Choroid plexus epithelial cell (primary cell): ENCODE measurements at regions not wholly inside any gene's neighbourhood (a gene's known extent, or its start where the extent isn't known, plus 50 kb on each side); places are given as distances from the start of the nearest gene placed in this dataset.

Experiments
- DNase-seq: peaks from one replicate; pipeline ENCODE4 v3.0.0-alpha.2; 2010; ENCODE audit warnings: low read depth
- H3K4me3 ChIP-seq: 2 replicates; pipeline ENCODE4 v1.5.1; 2011; ENCODE audit warnings: low read depth, mild to moderate bottlenecking, control low read depth, low read length, moderate library complexity
- TF ChIP-seq, protein P1 (sequence below): conservative IDR thresholded peaks from 2 replicates; pipeline ENCODE4 v1.5.1; 2011; ENCODE audit warnings: low read depth, mild to moderate bottlenecking, control low read depth, inconsistent platforms, low read length, moderate library complexity

DNA sequence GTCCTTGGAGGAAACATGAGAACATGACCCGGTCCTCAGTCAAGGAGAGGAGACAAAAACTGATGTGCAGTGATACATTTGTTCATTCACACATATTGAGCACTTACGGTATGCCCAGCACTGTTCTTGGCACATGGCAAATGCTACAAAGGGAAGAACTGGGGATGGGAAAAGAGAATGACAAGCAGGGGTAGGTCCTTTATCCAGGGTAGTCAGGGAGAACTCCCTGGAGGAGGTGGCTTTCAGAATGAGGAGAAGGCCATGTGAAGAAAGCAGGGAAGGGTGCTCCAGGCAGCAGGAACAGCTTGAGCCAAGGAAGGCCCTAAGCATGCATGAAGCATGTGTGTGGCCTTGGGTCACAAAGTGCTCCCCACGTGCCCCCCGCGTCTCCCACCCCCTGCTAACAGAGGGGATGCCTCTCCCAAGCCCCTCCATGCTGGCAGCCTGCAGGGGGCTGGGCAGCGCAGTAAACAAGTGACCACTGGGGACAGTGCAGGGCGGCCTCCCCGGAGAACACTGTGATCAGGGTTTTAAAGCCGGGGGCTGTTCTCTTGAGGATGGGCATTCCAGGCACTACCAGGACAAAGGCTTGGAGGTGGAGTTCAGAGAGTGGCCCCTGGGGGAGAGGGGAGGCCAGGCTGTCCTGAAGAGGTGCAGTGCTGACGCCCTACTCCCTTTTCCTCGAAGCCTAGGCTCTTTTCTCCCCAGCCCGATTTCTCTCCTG, 71.0 kb downstream of the PHETA1 start:
- DNase-seq = no peak
- no peak overlapping the region for H3K4me3 ChIP-seq
- TF ChIP-seq, protein P1, sequence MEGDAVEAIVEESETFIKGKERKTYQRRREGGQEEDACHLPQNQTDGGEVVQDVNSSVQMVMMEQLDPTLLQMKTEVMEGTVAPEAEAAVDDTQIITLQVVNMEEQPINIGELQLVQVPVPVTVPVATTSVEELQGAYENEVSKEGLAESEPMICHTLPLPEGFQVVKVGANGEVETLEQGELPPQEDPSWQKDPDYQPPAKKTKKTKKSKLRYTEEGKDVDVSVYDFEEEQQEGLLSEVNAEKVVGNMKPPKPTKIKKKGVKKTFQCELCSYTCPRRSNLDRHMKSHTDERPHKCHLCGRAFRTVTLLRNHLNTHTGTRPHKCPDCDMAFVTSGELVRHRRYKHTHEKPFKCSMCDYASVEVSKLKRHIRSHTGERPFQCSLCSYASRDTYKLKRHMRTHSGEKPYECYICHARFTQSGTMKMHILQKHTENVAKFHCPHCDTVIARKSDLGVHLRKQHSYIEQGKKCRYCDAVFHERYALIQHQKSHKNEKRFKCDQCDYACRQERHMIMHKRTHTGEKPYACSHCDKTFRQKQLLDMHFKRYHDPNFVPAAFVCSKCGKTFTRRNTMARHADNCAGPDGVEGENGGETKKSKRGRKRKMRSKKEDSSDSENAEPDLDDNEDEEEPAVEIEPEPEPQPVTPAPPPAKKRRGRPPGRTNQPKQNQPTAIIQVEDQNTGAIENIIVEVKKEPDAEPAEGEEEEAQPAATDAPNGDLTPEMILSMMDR = no peak

DNA sequence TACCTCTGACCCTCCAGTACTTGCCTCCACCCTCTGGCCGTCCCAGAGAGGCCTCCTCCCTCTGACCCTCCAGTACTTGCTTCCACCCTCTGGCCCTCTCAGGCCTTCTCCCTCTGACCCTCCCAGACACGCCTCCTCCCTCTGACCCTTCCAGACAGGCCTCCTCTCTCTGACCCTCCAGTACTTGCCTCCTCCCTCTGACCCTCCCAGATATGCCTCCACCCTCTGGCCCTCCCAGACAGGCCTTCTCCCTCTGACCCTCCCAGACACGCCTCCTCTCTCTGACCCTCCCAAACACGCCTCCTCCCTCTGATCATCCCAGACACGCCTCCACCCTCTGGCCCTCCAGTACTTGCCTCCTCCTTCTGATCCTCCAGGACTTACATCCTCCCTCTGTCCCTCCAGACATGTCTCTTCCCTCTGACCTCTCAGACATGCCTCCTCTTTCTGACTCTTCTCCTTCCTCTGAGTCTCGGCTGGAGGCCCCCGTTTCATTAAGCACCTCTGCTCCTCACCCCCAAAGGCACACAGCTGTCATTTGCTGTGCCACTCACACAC, 71.9 kb downstream of the PHETA1 start:
- H3K4me3 ChIP-seq = no peak overlapping the region
- TF ChIP-seq, protein P1 = no peak
- DNase-seq = no peak

DNA sequence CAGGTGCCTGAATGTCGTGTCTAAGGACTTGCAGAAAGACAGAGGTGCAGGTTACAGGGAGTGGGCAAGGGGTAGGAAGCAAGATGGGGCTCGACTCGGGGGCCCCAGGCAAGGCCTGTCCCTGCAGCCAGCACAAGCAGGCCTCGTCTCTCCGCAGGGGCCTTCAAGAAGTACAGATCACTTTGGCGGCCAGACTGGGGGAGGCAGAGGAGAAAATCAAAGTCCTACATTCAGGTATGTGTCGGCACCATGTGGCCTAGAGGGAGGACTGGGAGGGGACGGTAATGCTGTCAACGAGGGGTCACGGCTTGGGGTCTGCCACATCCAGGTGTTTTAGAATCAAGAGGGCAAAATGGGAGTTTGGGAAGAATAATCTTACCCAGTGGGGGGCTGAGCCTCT, 73.7 kb downstream of the PHETA1 start:
- H3K4me3 ChIP-seq = no peak overlapping the region
- TF ChIP-seq, protein P1 = no peak
- DNase-seq = no peak

DNA sequence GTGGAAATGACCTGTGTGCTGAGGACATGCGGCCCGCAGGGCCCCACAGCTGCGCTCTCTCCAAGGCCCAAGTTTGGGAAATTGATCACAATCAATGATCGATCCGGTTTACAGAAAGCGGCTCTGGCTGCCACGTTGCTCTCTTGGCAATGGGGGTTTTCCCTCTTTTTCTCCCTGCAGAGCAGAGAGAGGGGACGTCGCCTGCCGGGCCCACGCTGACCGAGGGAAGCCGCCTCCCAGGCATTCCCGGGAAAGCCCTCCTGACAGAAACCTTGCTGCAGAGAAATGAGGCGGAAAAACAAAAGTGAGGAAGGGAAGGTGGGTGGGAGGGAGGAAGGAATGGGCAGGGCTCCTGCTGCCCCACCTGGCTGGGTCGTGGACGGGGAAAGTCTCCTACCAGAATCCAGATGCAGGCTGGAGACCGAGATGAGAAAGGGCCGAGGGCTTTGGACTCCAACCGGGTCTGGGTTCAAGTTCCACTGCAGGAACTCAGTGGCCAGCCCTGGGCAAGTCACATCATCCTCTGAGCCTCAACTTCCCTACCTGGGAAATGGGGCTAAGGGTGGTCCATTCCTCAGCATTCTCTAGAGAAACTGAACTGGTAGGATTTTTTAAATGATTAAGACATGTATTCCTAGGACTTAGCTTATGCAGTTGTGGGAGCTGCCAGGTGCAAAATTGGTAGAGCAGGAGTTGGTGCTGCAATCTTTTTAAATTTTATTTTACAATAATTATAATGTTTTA, 75.5 kb downstream of the PHETA1 start:
- H3K4me3 ChIP-seq = no peak overlapping the region

DNA sequence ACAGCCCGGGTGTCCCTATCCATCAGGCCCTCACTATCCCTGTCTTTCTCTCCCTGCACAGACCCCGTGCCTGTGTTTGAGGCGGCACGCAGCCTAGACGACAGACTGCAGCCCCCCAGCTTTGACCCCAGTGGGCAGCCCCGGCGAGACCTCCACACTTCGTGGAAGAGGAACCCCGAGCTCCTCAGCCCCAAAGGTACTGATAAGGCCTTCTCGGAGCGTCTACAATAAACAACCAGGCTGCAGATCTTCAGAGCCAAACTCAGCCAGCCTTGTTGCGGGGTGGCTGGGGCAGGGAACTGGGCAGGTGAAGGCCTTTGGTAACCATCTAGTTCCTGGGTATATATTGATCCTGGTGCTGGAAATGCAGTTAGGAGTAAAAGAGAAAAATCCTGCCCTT, 77.5 kb downstream of the PHETA1 start:
- no peak for DNase-seq
- H3K4me3 ChIP-seq = no peak overlapping the region
- TF ChIP-seq, protein P1 = no peak

More for the DNA sequence above, 75.5 kb downstream of the PHETA1 start:
- TF ChIP-seq, protein P1 = no peak
- no peak for DNase-seq

DNA sequence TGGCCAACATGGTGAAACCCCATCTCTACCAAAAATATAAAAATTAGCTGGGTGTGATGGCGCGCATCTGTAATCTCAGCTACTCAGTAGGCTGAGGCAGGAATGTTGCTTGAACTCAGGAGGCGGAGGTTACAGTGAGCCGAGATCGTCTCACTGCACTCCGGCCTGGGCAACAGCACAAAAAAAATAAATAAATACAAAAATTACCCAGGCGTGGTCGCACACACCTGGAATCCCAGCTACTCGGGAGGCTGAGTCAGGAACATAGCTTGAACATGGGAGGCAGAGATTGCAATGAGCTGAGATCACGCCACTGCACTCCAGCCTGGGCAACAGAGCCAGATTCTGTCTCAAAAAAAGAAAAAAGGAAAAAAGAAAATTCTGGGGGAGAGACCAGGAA, 80.1 kb downstream of the PHETA1 start:
- no peak for DNase-seq
- H3K4me3 ChIP-seq = no peak overlapping the region
- TF ChIP-seq, protein P1 = no peak
